ENCODE measurements at regions not wholly inside any gene's neighbourhood (a gene's known extent, or its start where the extent isn't known, plus 50 kb on each side); places are given as distances from the start of the nearest gene placed in this dataset.

- DNase-seq: no peak
These were observed 1195.3 kb downstream of the EFNB2 start for GRCh38 chr13:105340061-105340606.

DNA sequence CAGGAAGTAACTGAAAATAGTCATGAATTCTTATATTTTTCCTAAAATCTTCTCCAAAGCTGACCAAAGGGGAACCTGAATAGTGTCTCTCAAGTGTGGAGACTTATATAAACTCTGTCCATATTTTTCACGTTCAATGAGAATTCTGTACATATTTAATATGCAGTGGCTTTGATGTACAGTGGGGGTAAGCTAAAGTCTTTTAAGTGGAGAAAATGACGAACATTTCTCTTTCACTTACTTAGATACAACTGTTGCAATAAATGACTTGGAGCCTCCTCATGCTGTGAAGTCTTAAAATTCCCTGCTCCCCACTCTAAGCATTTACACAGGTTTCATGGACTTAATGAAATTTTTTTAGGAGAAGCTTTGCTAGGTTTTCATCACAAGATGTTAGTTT, 1196.7 kb downstream of the EFNB2 start:
- no peak for DNase-seq

GRCh38 chr13:105338006-105338405, 1197.5 kb downstream of the EFNB2 start:
- DNase-seq: no peak

- DNase-seq: no peak
These were observed 1198.5 kb downstream of the EFNB2 start for GRCh38 chr13:105336706-105337576.

- DNase-seq: no peak
These were observed 1201.3 kb downstream of the EFNB2 start for GRCh38 chr13:105334211-105334610.

DNA sequence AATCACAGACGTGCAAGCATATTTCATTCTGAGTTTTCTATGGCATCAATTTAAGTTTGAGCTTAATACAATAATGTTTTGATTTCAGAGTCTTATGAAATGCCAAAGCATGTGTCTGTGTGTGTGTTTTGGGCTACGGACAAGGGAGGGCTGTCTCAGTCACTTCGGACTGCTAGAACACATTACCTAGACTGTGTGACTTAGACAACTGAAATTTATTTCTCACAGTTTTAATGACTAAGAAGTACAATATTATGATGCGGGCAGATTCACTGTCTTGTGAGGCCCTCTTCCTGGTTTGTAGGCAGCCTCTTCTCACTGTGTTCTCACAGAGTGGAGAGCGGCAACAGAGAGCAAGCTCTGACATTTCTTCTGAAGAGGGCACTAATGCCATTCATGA, 1202.0 kb downstream of the EFNB2 start:
- DNase-seq: no peak

DNA sequence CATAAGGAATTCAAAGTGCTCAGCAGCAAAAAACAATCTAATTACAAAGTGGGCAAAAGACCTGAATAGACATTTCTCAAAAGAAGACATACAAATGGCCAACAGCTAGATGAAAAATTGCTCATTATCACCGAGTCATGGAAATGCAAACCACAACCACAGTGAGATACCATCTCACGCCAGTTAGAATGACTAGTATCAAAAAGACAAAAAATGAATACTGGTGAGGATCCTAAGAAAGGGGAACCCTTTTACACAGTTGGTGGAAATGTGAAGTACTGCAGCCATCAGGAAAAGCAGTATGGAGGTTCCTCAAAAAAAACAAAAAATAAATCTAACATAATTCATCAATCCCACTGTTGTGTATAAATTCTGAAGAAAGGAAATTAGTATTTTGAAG, 1206.1 kb downstream of the EFNB2 start:
- DNase-seq: no peak

- no peak for DNase-seq
These were observed 1207.2 kb downstream of the EFNB2 start for GRCh38 chr13:105328212-105328611.

- DNase-seq: no peak
These were observed 1207.8 kb downstream of the EFNB2 start for GRCh38 chr13:105327581-105328126.

DNA sequence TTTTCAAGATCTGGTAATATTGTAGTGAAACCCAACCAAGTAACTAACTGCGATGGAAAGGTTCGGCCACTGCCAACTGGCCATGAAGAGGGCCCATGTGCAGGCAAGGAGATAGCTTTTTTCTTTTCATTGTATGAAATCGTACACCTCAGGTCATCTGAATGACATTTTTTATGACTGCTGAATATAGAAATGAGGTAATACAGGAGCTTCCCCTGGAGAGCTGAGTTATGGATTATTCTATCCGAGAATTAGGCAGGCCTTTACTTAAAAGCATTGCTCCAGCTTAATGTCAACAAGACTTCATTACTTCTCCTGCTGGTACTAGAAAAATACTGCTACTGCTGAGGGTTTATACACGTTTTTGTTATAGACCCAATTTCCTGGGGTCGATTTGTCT, 1215.6 kb downstream of the EFNB2 start:
- DNase-seq: no peak

GRCh38 chr13:105316731-105317130, 1218.7 kb downstream of the EFNB2 start:
- DNase-seq: no peak

DNA sequence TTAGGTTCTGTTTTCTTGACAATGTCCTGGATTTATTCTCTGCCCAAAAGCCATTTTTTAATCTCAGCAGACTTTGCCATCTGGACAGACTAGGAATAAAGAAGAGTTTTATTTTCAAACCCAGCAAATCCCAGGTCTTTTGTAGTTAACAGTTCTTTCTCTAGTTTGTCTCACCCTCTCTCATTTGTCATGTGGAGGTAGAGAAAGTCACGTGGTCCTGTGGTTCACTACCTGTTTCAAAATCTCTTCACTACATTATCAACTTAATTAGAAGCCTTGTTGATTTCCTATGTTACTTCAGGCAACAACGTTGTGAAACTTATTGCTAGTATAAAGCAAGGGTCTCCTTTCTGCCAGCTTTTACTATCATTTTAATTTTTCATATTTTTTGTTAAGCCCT, 1222.6 kb downstream of the EFNB2 start:
- no peak for DNase-seq

DNA sequence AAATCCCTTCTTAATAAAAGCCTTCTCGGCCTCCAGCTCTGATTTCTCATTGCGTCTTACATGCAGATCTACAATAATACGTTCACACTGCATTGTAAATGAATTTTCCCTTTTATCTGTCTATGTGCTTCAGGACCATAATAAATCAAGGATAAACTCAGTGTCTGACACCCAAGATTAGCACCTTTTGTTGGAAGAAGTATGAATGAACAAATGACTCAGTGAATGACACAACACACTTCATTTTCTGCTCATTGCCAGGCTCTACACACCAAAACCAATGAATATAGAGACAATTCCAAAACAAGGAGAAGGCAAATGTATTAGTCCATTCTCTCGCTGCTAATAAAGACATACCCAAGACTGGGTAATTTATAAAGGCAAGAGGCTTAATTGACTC, 1224.4 kb downstream of the EFNB2 start:
- DNase-seq: no peak

DNA sequence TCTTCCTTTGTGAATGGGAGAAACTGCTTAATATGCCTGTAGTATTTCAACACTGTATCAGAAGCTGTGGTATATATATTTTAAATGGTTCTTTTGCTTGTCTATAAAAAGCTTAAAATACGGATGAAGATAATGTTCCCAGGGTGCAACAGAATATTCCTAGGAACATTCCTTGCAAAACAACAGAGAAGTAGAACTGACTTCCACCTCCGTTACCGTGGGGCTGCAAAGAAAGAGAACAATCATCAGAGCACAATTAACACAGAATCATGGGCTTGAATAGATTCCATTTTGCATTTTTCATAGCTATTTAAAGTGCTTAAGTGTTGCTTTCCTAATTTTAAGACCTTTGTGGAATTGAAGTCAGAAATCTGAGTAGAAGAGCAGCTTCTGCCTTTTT, 1227.7 kb downstream of the EFNB2 start:
- no peak for DNase-seq

DNA sequence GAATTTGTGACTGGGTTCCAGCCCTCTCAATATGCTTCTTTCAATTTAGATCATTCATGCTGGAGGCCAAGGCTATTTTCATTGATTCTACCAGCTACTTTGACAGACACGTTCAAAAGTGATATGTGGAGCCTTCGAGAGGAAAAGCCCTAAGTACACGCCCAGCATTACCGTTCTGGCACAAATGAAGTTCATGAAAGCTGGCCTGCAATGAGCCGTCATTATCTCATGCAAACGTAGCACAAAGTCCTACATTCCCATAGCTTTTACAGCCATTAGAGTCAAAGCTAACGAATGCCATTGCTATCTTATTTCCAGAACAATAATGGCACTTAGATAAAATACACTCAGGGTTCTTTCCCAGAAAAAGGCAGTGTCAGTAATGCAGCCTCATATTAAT, 1237.6 kb downstream of the EFNB2 start:
- no peak for DNase-seq

GRCh38 chr13:105291987-105292386, 1243.5 kb downstream of the EFNB2 start:
- DNase-seq: no peak

DNA sequence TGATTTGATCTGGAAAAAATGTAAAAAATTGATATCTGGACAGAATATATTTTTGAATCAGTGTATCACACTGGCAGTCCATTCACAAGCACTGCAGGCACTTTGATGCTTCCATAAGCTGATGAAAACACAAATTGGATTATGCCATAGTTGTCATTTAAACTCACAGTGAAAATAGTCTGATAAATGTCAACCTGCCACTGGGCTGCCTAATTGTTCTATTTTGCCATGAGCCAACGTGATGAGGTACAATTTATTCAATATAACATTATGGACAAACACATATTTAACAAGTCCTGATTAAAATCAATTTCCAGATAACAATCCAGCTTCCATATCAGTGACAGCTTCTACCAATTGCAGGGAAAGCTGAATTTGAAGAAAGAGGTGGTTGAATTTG, 1244.9 kb downstream of the EFNB2 start:
- DNase-seq: no peak

DNA sequence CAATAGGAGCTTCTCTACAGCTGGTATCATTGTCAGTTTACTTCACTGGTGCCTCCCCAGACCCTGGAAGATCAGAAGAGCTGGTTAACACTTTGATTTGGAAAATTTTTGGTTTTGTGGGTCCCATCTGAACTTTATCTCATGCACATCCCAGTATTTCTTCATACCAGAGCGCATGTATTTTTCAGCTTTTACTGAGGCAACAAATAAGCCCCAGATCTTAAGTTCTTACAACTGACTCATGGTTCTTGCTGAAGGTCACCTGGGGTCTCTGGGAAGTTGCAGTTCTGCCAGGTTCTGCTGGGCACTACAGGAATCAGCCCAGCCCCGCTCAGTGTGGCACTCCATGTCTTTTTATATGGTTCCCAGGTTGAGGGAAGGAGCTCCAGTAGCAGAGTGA, 1249.9 kb downstream of the EFNB2 start:
- DNase-seq: no peak

DNA sequence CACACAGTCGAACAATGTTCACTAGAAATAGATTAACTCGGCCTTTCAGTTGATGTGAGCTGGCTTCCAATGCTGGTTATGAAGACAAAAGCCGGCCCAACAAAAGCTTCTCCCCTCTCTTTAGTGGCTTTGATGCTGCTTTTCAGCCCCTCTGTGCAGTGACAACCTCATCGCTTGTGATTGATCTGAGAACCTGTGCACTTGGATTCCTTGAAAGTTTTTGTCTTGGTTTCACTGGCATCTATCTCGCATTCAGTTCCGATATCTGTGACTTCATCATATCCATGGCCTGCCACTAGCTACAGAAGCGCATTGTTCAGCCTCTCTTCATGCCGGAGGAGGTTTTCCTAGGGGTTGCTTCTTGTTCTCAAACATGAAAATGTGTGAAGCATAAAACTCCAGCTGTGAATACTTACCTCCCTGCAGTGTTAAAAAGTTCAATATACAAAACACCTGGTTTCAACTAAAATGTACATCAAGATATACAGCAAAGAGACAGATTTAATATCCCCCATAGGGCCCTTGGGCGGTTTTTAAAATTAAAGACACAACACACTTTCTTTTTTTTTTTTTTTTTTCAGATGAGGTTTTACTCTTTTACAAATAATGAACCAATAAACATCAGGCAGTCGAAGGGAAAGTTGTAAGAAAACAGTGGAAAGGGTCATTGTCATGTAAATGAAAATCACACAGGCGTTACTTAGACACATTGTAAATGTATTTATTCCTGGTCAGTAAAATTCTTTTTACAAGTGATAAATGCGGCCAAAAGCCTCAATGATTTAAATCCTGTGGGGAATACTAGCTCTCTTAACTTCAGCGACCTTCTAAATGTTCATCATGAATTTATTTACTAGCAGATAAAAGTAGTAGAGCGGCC, 1252.8 kb downstream of the EFNB2 start:
- DNase-seq: no peak

DNA sequence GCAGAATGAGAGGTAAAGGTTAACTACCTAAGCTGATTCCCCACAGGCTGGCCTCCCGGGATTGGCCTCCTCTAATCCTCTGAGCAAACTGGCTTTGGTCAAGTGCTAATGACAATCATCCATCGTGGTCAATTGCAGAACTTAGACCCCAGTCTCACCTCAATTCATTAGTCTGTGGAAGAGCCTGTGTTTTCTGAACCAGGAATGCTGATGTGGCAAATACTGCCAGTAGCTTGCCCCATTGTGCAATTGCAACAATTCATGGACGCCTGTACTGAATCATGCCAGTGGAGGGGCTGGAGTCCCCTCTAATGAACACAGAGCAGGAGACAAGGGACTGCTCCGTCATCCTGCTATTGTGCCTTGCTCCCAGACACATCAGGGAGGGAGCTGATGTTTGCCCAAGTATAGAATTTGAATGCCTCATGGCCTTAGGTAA, 1256.5 kb downstream of the EFNB2 start:
- no peak for DNase-seq

GRCh38 chr13:105276571-105276970, 1258.9 kb downstream of the EFNB2 start:
- no peak for DNase-seq

GRCh38 chr13:105273665-105274222, 1261.7 kb downstream of the EFNB2 start:
- DNase-seq: no peak

All from femur (tissue), 1 donor.